ENCODE measurements at regions not wholly inside any gene's neighbourhood (a gene's known extent, or its start where the extent isn't known, plus 50 kb on each side); places are given as distances from the start of the nearest gene placed in this dataset.

- in situ Hi-C loops (cut with HindIII; ENCODE audit: low sequenced_read_pairs) = no loop called here
Measured at GRCh38 chr2:217421834-217422233, 562.0 kb upstream of the TNP1 start.

DNA sequence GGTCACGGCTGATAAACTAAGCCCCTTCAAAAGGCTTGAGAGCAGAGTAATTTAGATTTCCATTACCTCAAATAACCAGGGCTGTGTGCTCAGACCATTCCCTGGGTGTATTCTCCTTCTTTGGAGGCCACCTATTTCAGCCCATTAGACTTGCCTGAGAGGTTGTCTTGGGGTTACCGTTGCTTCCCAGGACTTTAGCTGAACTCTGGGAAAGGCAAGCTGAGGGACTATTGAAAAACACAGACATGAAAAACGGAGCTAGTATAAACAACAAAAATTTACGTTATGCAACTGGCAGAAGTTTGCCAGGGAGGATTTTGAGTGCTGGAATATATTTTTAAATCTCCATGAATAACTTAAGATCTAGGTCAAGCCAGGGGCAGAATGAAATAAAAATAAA, 561.0 kb upstream of the TNP1 start:
- in situ Hi-C loops (cut with HindIII; ENCODE audit: low sequenced_read_pairs) = no loop called here

GRCh38 chr2:217419055-217419671, 559.3 kb upstream of the TNP1 start:
- in situ Hi-C loops (cut with HindIII; ENCODE audit: low sequenced_read_pairs) = no loop called here

GRCh38 chr2:217418544-217418943, 558.7 kb upstream of the TNP1 start:
- in situ Hi-C loops (cut with HindIII; ENCODE audit: low sequenced_read_pairs) = no loop called here

GRCh38 chr2:217418090-217418489, 558.2 kb upstream of the TNP1 start:
- in situ Hi-C loops (cut with HindIII; ENCODE audit: low sequenced_read_pairs) = no loop called here

DNA sequence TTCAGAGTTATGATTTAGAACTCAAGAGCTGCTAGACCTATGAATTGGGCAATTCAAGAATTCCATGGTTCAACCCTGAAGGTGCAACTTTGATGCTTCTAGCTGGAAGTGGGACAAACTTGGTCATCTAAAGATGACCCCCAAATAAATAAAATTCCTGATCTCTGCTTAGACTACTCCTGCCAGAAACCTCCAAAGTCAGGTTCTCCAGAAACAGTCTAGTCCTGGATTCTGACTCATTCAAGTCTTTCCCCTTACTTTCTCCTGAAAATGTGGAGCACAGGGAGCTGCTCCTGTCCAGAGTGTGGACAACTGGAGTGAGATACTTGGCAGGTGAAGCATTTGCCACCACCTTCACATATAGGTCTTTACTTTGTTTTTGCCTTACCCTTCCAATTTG, 557.7 kb upstream of the TNP1 start:
- in situ Hi-C loops (cut with HindIII; ENCODE audit: low sequenced_read_pairs) = no loop called here

DNA sequence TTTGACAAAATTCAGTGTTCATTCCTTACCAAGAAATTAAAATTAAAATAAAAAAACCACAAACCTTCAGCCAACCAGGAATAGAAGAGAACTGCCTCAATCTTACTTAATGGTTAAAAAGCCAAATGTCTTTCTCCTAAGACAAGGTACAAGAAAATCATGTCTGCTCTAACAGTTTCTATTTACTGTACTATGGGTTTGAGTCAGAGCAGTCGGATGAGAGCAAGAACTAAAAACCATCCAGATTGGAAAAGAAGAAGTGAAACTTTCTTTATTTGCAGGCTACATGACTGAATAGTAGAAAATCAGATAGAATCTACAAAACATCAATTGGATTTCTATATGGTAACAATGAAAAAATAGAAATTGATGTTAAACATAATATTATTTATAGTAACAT, 555.5 kb upstream of the TNP1 start:
- in situ Hi-C loops (cut with HindIII; ENCODE audit: low sequenced_read_pairs) = no loop called here

GRCh38 chr2:217414429-217414828, 554.6 kb upstream of the TNP1 start:
- in situ Hi-C loops (cut with HindIII; ENCODE audit: low sequenced_read_pairs) = no loop called here

GRCh38 chr2:217413193-217413592, 553.3 kb upstream of the TNP1 start:
- in situ Hi-C loops (cut with HindIII; ENCODE audit: low sequenced_read_pairs) = no loop called here

DNA sequence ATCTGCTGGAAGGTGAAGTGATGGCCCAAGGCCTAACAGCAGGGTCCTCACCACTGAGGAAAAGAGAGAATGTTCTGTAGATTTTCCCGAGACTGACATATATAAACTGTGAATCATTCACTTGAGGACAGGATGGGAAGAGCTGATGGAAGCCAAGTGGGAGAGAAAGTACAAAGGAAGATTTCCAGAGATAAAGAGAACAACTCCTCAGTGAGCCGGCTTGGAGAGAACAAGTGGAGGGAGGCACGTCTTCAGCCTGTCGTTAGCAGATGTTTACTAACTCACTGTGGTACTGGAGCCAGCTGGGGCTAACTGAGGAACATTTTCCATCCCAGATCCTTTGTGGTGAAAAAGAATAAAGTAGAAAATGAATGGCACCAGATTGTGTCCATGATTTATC, 552.9 kb upstream of the TNP1 start:
- in situ Hi-C loops (cut with HindIII; ENCODE audit: low sequenced_read_pairs) = no loop called here

- in situ Hi-C loops (cut with HindIII; ENCODE audit: low sequenced_read_pairs) = no loop called here
Measured at GRCh38 chr2:217412277-217412676, 552.4 kb upstream of the TNP1 start.

DNA sequence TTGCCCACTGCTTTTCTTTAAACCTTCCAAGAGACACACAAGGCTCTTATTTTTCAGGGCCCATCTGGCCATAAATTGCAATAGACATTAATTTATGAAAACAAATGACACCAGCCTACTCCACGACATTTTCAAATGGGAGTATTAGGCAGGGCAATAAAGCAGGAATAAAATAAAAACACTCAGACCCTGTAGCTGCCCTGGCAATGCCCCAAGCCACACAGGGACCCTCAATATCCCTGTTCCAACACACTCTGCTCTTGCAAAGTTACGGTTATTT, 550.8 kb upstream of the TNP1 start:
- in situ Hi-C loops (cut with HindIII; ENCODE audit: low sequenced_read_pairs) = no loop called here

- in situ Hi-C loops (cut with HindIII; ENCODE audit: low sequenced_read_pairs) = no loop called here
Measured at GRCh38 chr2:217409949-217410680, 550.3 kb upstream of the TNP1 start.

GRCh38 chr2:217407362-217407761, 547.5 kb upstream of the TNP1 start:
- in situ Hi-C loops (cut with HindIII; ENCODE audit: low sequenced_read_pairs) = no loop called here

DNA sequence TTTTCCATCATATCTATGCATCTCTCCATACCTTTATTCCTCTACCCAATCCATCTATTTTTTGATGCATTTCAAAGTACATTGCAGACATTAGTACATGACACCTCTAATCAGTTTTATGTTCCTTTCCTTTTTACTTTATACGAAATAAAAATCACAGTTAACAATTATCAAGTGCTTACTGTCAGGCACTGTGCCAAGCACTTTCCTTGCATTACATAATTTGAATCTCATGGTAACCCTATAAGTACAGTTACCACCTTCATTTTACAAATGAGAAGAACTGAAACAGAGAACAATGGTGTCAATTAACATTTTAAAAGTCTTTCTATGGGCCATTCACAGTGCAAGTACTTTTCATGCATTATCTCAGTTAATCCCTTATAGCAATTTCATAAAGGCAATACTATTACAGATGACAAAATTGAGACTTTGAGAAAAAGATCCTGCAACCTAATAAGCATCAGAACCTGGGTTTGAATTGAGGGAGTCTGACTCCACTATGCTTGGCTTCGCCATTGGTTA, 544.4 kb upstream of the TNP1 start:
- in situ Hi-C loops (cut with HindIII; ENCODE audit: low sequenced_read_pairs) = no loop called here

- in situ Hi-C loops (cut with HindIII; ENCODE audit: low sequenced_read_pairs) = no loop called here
Measured at GRCh38 chr2:217402761-217403383, 543.0 kb upstream of the TNP1 start.

- in situ Hi-C loops (cut with HindIII; ENCODE audit: low sequenced_read_pairs) = no loop called here
Measured at GRCh38 chr2:217402144-217402543, 542.3 kb upstream of the TNP1 start.

- in situ Hi-C loops (cut with HindIII; ENCODE audit: low sequenced_read_pairs) = no loop called here
Measured at GRCh38 chr2:217399291-217399690, 539.4 kb upstream of the TNP1 start.

DNA sequence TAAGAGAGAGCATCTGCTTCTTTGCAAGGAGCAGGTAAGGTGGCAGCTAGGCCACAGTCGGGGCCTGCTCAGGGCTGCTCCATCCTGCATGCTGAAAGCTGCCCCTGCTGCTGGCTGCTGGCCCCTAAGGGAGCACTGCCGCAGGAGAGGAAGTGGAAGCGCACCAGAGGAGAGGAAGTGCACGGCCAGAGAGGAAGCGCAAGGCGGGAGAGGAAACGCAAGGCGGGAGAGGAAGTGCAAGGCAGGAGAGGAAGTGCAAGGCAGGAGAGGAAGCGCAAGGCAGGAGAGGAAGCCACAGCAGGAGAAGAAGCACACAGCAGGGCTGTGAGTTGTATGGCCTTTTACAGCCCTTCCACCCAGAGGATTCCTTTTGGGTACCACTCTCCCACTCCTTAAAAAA, 539.0 kb upstream of the TNP1 start:
- in situ Hi-C loops (cut with HindIII; ENCODE audit: low sequenced_read_pairs) = no loop called here

- in situ Hi-C loops (cut with HindIII; ENCODE audit: low sequenced_read_pairs) = no loop called here
Measured at GRCh38 chr2:217398101-217398500, 538.2 kb upstream of the TNP1 start.

- in situ Hi-C loops (cut with HindIII; ENCODE audit: low sequenced_read_pairs) = no loop called here
Measured at GRCh38 chr2:217396586-217396985, 536.7 kb upstream of the TNP1 start.

- in situ Hi-C loops (cut with HindIII; ENCODE audit: low sequenced_read_pairs) = no loop called here
Measured at GRCh38 chr2:217396165-217396564, 536.3 kb upstream of the TNP1 start.

All from DLD1 (cell line).